ENCODE measurements at regions not wholly inside any gene's neighbourhood (a gene's known extent, or its start where the extent isn't known, plus 50 kb on each side); places are given as distances from the start of the nearest gene placed in this dataset.

DNA sequence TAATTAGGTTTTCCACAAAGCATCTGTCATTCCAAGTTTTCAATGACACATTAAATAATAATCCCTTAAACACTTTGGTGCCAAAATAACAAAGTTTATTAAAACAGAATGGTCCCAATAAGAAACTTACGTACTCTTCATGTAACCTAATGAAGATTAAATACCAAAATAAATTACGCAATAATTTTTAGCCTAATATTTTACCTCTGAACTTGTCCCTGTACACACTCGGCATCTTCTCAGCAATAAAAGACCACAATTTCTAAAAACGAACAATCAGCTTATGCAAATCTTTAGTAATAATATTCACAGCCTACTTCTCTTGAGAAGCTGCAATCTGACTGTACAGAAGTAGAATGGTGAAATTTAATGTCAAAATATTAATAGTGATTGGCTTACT lies 163.6 kb downstream of the ZDHHC21 start:
- H3K4me3 ChIP-seq (ENCODE audit: low read depth, low read length): no peak overlapping the region
- no peak for DNase-seq (ENCODE audit: low read depth)
- TF ChIP-seq, protein P1, sequence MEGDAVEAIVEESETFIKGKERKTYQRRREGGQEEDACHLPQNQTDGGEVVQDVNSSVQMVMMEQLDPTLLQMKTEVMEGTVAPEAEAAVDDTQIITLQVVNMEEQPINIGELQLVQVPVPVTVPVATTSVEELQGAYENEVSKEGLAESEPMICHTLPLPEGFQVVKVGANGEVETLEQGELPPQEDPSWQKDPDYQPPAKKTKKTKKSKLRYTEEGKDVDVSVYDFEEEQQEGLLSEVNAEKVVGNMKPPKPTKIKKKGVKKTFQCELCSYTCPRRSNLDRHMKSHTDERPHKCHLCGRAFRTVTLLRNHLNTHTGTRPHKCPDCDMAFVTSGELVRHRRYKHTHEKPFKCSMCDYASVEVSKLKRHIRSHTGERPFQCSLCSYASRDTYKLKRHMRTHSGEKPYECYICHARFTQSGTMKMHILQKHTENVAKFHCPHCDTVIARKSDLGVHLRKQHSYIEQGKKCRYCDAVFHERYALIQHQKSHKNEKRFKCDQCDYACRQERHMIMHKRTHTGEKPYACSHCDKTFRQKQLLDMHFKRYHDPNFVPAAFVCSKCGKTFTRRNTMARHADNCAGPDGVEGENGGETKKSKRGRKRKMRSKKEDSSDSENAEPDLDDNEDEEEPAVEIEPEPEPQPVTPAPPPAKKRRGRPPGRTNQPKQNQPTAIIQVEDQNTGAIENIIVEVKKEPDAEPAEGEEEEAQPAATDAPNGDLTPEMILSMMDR (IDR thresholded peaks at IDR 0.05; ENCODE audit: insufficient read depth, low read length): no peak

DNA sequence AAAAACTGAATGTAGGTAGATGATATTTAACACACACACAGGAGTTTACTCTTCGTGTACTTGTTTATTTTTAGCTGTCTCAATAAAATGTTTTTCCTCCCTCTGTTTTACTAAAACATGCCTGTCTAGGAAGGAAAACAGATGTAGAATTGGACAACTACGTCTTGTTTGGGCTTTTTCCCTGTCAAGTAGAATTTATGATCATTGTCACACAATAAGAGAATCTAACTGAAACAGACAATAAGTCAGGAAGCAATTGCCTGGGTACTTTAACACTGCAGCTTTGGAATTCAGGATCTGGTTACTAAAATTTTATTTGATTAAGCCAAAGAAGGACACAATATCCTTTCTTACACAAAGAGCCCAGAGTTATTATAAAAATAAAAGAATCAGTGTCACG lies 164.2 kb downstream of the ZDHHC21 start:
- TF ChIP-seq, protein P1 (IDR thresholded peaks at IDR 0.05; ENCODE audit: insufficient read depth, low read length): no peak
- no peak for DNase-seq (ENCODE audit: low read depth)
- no peak overlapping the region for H3K4me3 ChIP-seq (ENCODE audit: low read depth, low read length)

DNA sequence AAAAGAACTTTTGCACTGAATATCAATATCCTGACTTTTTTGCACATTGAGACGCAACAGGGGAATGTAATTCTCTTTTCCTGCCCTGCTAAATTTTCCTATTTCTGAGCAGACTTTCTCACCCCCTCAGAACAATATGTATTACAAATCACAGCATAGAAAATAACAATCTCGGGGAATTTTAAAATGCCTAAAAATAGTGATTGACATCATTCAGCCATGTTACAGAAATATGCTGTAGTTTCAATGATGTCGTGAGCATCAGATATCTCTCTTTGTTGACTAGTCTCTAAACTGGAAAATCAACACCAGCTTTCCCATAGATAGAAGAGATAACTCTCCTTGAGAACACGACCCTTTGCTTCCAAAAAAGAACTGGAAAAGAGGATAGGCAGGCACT lies 166.7 kb downstream of the ZDHHC21 start:
- no peak overlapping the region for H3K4me3 ChIP-seq (ENCODE audit: low read depth, low read length)
- TF ChIP-seq, protein P1 (IDR thresholded peaks at IDR 0.05; ENCODE audit: insufficient read depth, low read length): no peak
- no peak for DNase-seq (ENCODE audit: low read depth)

DNA sequence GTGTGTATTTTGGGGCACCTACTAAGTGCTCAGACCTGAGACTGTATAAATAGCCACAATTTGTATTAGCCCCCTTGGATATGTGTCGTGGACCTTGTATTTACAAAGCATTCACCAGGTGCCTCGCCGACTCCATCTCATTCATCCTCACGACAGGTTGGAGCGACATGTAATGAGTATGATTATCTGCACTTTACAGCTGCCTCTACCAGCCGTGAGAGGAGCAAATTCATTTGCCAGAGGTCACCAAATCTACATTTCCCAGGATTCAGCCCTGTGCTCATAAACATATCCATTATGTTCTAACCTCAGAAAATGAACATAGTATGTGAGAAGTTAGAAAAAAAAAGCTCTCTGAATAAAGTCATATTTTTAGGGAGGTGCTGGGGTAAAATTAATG lies 167.4 kb downstream of the ZDHHC21 start:
- DNase-seq (ENCODE audit: low read depth): no peak
- H3K4me3 ChIP-seq (ENCODE audit: low read depth, low read length): no peak overlapping the region
- TF ChIP-seq, protein P1 (IDR thresholded peaks at IDR 0.05; ENCODE audit: insufficient read depth, low read length): no peak

DNA sequence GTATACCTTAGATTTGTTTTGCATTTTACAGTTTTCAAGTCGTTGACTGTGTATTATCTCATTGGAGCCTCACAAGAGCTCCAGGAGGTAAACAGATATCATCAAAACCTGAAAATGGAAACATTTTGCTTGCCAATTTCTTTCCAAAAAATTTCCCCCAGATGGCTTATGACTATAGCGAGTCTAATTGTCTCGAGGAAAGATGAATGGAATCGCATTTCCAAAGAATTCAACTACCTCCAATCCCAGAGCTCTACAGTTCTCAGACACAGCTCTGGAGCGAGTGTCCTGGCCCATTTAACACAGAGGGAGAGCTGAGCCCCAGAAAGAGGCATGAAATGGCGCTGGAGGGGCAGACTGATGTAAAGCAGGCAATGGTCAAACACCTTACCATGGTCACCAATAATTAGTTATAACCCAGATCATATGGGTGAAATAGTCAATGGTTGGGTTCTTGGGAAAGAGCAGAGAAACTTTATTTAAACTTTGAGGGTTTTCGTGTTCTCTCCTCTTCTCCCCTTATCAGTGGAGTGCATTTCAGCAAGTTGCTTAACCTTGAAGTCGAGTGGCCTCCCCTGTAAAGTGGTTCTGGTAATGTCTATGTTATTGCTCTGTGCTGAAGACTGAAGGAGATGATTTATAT lies 168.2 kb downstream of the ZDHHC21 start:
- DNase-seq (ENCODE audit: low read depth): no peak
- TF ChIP-seq, protein P1 (IDR thresholded peaks at IDR 0.05; ENCODE audit: insufficient read depth, low read length): no peak
- no peak overlapping the region for H3K4me3 ChIP-seq (ENCODE audit: low read depth, low read length)

DNA sequence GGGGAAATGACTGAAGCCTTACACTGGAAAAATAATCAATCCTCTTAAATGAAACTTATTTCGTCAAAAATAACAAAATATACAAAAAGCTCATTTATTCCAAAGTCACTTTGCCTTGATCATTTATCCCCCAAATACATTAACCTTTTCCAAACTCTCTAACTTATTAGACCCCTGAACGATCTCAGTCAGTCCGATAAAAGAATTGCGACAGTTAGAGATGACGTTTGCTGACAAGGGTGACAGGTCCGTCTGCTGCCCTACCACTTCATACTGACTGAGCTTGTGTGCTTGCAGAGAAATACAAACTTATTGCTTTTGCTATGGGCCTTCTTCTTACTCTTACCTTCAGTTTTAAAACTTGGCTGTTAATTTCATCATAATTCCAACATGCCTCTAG lies 169.7 kb downstream of the ZDHHC21 start:
- DNase-seq (ENCODE audit: low read depth): no peak
- no peak overlapping the region for H3K4me3 ChIP-seq (ENCODE audit: low read depth, low read length)

More for the DNA sequence above, 169.7 kb downstream of the ZDHHC21 start:
- TF ChIP-seq, protein P1 (IDR thresholded peaks at IDR 0.05; ENCODE audit: insufficient read depth, low read length): no peak
